ENCODE measurements at regions not wholly inside any gene's neighbourhood (a gene's known extent, or its start where the extent isn't known, plus 50 kb on each side); places are given as distances from the start of the nearest gene placed in this dataset.

DNA sequence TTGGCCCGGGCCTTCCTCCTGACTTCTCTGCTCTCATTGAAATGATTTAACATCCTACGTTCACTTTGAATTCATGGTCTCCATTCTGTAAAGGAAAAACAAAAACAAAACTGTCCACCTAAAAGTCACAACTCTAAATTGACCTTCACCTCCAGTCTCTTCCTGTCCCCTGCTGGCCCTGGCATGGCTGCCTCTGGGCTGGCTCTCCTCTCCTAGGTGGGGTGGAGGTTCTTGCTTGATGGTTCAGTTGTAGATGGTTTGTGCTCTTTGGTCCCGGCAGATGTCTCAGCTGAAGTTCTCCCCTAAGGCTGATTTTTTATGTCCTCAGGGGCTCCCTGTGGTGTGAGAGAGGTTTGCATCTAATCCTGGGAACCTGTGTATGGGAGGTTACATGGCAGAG lies 121.1 kb downstream of the ACKR3 start:
- intact Hi-C loops (cut with micrococcal nuclease) = no loop called here
- Mint-ChIP-seq H3K4me3 (no peak overlapping the region), H3K4me1 (ENCODE audit: low read depth) (no peaks in the 10 kb centered on the region), H3K9me3 (no peaks in the 10 kb centered on the region), H3K27me3 (peaks cover 6% of the 10 kb centered on the region), H3K36me3 (no peaks in the 10 kb centered on the region), H3K27ac (no peak overlapping the region)
- no peak for DNase-seq
- POLR2A ChIA-PET = no interaction called here
- CTCF ChIA-PET = interaction anchor here (0.6 kb wide), 1 partner anchor 1704 kb away, joined by 3 read pairs; no protein-coding TSS in a partner anchor

DNA sequence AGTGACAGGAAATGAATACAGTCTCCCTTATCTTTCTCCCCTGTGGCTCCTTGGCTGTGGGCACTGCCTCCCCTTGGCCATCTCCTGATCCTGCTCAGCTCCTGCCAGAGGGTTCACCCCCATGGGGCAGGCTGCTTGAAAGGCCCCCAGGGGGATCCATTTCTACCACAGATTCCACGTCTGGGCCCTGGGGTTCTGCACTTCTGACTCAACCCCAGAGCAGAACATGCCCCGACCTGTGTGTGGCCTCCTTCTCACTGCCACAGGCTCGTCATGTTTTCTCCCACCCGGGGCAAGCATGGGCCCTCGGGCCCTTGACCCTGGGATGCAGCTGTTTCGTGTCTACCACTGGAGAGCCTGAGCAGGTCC lies 122.2 kb downstream of the ACKR3 start:
- H3K27me3 Mint-ChIP-seq = peaks cover 6% of the 10 kb centered on the region
- no peaks in the 10 kb centered on the region for H3K4me1 Mint-ChIP-seq (ENCODE audit: low read depth)
- ChIA-PET CTCF (no interaction called here), POLR2A (no interaction called here)
- intact Hi-C loops (cut with micrococcal nuclease) = no loop called here
- H3K36me3 Mint-ChIP-seq = no peaks in the 10 kb centered on the region
- H3K9me3 Mint-ChIP-seq = no peaks in the 10 kb centered on the region
- H3K4me3 Mint-ChIP-seq = no peak overlapping the region
- DNase-seq = no peak
- H3K27ac Mint-ChIP-seq = no peak overlapping the region

DNA sequence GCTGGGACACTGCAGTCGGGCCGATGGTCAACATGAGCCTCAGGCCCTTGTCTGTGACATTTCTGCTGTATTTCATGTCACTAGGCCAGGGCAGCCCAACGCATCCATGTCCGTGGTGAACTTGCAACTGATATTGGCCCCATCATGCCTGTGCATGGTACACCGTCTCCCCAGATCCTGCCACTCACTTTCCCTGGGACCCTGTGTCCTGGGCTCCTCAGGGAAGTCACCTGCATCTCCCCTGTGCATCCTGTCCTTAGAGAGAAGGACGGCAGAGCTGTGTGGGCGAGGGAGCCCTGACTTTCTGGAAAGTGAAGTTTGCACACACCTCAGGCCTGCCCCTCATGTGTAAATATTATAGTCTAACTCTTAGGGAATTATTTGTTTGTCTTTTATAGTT lies 123.3 kb downstream of the ACKR3 start:
- H3K27me3 Mint-ChIP-seq = peaks cover 4% of the 10 kb centered on the region
- H3K4me3 Mint-ChIP-seq = no peak overlapping the region
- H3K36me3 Mint-ChIP-seq = no peaks in the 10 kb centered on the region
- CTCF ChIA-PET = no interaction called here
- no peak overlapping the region for H3K27ac Mint-ChIP-seq
- intact Hi-C loops (cut with micrococcal nuclease) = no loop called here
- no peak for DNase-seq
- POLR2A ChIA-PET = no interaction called here
- H3K9me3 Mint-ChIP-seq = no peaks in the 10 kb centered on the region
- no peaks in the 10 kb centered on the region for H3K4me1 Mint-ChIP-seq (ENCODE audit: low read depth)

DNA sequence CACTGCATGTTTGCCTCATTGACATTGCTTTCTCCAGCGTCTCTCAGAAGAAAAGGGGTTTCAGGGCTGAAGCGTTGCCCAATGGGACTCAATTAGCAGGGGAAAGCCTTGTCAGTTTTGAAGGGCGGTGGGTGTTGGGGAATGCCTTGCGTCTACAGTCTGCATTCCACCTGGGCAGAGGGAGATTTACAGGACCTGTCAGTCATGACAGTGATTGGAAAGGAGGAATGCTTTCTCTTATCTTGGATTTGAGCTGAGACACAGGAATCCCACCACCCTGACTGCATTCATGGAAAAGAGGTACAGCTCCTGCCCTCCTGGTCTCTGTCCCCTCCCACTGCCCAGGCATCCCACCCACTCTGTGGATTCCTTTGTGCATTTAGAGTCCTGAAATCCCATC lies 123.9 kb downstream of the ACKR3 start:
- H3K4me1 Mint-ChIP-seq (ENCODE audit: low read depth) = no peaks in the 10 kb centered on the region
- H3K4me3 Mint-ChIP-seq = no peak overlapping the region
- no peak for DNase-seq
- H3K27me3 Mint-ChIP-seq = peaks cover 4% of the 10 kb centered on the region
- CTCF ChIA-PET = no interaction called here
- intact Hi-C loops (cut with micrococcal nuclease) = no loop called here
- POLR2A ChIA-PET = no interaction called here
- H3K27ac Mint-ChIP-seq = no peak overlapping the region
- no peaks in the 10 kb centered on the region for H3K9me3 Mint-ChIP-seq
- H3K36me3 Mint-ChIP-seq = no peaks in the 10 kb centered on the region

DNA sequence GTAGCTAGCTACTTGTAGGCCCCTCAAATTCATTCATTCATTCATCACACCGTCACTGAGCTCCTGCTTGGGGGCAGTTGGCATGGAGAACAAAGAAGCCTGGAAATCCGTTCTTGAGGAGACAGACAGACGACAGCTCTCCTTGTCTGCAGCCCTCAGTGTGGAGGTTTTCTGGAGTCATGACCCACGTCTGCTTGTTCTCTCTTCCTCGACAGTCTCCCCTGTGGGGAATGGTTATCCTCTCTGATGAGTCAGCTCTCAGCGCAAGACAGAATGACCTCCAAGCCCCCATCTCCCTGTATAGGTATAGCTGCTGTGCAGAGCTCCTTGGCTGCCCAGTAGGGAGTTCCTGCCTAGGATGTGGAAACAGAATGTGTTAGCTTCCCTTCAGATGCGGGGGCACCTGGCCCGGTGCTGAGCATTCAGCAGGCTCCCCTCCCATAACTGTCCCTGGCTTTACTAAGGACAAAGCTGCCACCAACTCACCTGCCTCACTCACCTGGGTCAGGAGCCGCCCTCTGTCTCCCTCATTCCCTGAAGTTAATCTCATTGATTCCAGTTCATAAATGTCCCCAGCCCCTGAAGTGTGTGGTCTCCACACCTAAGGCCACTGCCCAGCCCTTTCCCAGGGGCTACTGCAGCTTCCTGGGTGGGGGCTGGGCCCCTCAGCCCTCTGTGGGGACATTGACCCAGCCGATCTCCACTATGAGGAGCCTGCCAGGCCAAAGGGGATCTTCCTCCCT lies 124.7 kb downstream of the ACKR3 start:
- no peaks in the 10 kb centered on the region for H3K9me3 Mint-ChIP-seq
- no peak for DNase-seq
- H3K4me1 Mint-ChIP-seq (ENCODE audit: low read depth) = no peaks in the 10 kb centered on the region
- H3K36me3 Mint-ChIP-seq = no peaks in the 10 kb centered on the region
- POLR2A ChIA-PET = no interaction called here
- intact Hi-C loops (cut with micrococcal nuclease) = no loop called here
- H3K27ac Mint-ChIP-seq = no peak overlapping the region
- no peak overlapping the region for H3K4me3 Mint-ChIP-seq
- peaks cover 4% of the 10 kb centered on the region for H3K27me3 Mint-ChIP-seq
- CTCF ChIA-PET = no interaction called here

DNA sequence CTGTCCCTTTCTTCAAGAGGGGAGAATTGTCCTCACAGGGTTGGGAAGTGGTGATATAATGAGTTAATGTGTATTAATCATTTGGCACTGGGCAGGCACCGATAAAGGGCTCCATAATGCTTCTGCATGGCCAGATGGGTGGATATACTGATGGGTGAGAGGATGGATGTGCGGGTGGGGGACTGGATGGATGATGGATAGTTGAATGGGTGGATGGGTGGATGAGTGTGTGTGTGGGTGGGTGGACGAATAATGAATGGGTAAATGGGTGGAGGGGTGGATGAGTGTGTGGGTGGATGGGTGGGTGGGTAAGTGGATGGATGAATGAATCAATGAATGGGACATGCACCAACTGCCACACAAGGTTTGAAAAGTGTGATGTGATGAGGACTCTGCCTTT lies 127.2 kb downstream of the ACKR3 start:
- H3K27ac Mint-ChIP-seq = no peak overlapping the region
- ChIA-PET CTCF (no interaction called here), POLR2A (no interaction called here)
- H3K4me1 Mint-ChIP-seq (ENCODE audit: low read depth) = no peaks in the 10 kb centered on the region
- DNase-seq = no peak
- H3K4me3 Mint-ChIP-seq = no peak overlapping the region
- H3K27me3 Mint-ChIP-seq = no peaks in the 10 kb centered on the region
- no peaks in the 10 kb centered on the region for H3K9me3 Mint-ChIP-seq
- intact Hi-C loops (cut with micrococcal nuclease) = no loop called here
- H3K36me3 Mint-ChIP-seq = no peaks in the 10 kb centered on the region

DNA sequence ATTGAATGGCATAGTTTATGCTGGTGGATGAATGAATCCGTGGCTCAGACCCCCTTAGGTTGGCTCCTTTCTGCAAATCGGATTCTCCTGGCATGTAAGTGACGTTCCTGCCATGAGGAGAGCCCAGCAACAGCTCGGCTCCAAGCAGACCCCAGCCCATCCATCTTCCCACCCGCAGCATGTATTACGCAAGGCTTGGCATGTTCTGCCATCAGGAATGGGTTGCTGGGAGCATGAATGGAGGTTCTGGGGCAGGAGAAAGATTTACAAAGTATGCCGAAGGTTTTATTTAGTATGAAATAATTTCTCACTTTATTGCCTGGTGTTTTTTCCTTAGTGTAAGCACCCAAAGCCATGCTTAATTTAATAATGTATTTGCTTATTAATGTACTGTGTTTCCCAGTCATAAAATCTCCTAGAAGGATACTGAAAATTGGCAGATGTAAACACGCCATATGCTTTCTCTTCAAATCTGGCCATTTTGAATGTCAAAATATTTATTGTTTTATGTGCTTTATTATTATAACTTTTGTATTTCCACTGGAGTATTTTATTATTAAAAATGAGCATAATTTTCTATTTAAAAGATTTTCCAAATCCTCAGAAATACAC lies 128.5 kb downstream of the ACKR3 start:
- Mint-ChIP-seq H3K9me3 (no peaks in the 10 kb centered on the region), H3K4me1 (ENCODE audit: low read depth) (no peaks in the 10 kb centered on the region), H3K27me3 (no peaks in the 10 kb centered on the region), H3K36me3 (no peaks in the 10 kb centered on the region), H3K27ac (no peak overlapping the region), H3K4me3 (no peak overlapping the region)
- ChIA-PET CTCF (no interaction called here), POLR2A (no interaction called here)
- intact Hi-C loops (cut with micrococcal nuclease) = no loop called here
- no peak for DNase-seq

DNA sequence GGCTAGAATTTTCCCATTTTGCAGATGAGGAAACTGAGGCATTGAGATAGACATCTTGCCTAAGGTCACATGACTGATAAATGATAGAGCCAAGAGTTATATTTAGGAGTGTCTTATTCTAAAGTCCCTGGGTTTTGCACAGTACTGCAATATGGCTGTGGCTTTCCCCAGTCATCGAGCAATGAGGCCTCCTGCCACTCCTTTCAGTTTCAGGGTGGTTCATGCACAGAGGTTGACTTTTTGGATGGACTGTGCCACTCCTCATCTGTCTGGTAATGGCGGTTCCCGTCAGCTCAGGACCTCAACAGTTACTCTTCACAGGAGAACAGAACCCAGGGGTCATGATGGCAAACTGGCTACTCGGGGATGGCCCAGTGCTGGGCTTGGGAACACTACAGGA lies 131.1 kb downstream of the ACKR3 start:
- intact Hi-C loops (cut with micrococcal nuclease) = no loop called here
- no peaks in the 10 kb centered on the region for H3K9me3 Mint-ChIP-seq
- H3K27ac Mint-ChIP-seq = no peak overlapping the region
- ChIA-PET CTCF (no interaction called here), POLR2A (no interaction called here)
- H3K4me1 Mint-ChIP-seq (ENCODE audit: low read depth) = no peaks in the 10 kb centered on the region
- no peak overlapping the region for H3K4me3 Mint-ChIP-seq
- no peaks in the 10 kb centered on the region for H3K36me3 Mint-ChIP-seq
- no peaks in the 10 kb centered on the region for H3K27me3 Mint-ChIP-seq
- no peak for DNase-seq

DNA sequence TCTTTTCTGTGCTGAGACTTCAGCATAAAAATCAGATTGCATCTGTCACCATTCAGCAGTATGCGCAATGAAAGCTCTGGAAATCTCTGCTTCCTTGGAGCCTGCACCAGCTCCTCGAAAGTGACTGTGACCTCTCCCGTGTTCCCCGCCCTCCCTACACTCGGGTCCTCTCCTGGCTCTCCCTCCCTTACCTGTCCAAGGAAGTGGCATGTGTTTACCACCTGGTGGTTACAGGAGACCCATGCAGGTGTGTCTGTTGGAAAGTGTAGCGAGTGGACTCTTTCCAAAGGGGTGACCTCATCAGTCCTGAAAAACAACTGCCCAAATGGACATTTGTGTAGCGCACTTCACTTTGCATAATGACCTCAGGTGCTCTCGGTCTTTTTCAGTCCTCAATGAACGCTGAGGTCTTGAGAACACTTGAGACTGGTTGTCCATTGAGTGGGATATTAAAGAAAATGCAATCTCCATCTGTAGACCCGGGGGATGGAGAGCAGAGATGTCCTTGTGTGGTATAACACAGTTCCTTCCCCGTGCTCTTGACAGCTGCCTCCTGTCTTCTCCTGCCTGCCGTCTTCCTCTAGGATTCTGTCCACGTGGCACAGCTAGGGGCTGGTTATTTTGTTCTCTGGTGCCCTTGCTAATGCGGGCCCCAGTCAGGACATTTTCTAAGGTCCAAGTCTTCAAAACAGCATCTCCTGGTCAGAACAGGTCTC lies 133.2 kb downstream of the ACKR3 start:
- no peak overlapping the region for H3K4me3 Mint-ChIP-seq
- intact Hi-C loops (cut with micrococcal nuclease) = no loop called here
- no peaks in the 10 kb centered on the region for H3K27me3 Mint-ChIP-seq
- no peak for DNase-seq
- ChIA-PET POLR2A (no interaction called here), CTCF (interaction anchor here (1.5 kb wide), 1 partner anchor 190 kb away, joined by 3 read pairs; no protein-coding TSS in a partner anchor)
- H3K27ac Mint-ChIP-seq = no peak overlapping the region
- no peaks in the 10 kb centered on the region for H3K4me1 Mint-ChIP-seq (ENCODE audit: low read depth)
- no peaks in the 10 kb centered on the region for H3K9me3 Mint-ChIP-seq
- H3K36me3 Mint-ChIP-seq = no peaks in the 10 kb centered on the region

DNA sequence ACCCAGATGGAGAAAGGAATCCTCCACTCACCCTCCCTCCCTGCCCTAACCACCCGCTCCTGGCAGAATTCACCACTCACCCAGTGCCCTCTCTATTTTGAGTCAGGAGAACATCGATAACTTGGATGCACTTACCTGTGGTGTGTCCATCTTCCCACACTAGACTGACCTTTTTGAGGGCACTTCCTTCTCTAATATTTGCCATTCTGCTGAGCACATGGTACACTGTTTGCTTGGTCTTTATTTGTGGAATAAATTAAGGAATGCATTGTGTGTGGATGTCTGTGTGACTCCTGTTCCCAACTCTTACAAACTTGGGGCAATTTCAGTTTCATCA lies 133.7 kb downstream of the ACKR3 start:
- intact Hi-C loops (cut with micrococcal nuclease) = no loop called here
- CTCF ChIA-PET = interaction anchor here (1.5 kb wide), 1 partner anchor 190 kb away, joined by 3 read pairs; no protein-coding TSS in a partner anchor
- Mint-ChIP-seq H3K9me3 (no peaks in the 10 kb centered on the region), H3K27me3 (no peaks in the 10 kb centered on the region), H3K27ac (no peak overlapping the region), H3K36me3 (no peaks in the 10 kb centered on the region), H3K4me1 (ENCODE audit: low read depth) (no peaks in the 10 kb centered on the region), H3K4me3 (no peak overlapping the region)
- DNase-seq = no peak
- POLR2A ChIA-PET = no interaction called here

DNA sequence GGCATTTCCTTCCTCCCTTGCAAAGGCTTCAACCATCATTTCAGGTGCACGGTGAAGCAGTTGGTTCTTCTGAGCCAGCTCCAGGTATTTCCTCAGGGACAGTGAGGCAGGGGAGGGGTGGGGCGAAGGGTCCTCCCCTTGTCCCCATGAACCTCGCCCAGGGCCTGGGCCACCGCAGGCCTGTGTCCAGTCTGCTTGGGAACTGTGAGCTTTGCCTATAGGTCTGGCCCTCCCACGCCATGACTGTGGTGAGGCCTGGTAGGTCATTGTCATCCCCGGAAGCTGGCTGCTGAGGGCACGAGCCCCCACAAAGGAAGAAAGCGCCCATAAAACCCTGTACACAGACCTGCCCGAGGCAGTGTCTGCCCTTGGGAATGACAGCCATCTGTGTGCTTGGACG lies 134.3 kb downstream of the ACKR3 start:
- H3K4me3 Mint-ChIP-seq = no peak overlapping the region
- H3K4me1 Mint-ChIP-seq (ENCODE audit: low read depth) = no peaks in the 10 kb centered on the region
- ChIA-PET POLR2A (no interaction called here), CTCF (no interaction called here)
- no peaks in the 10 kb centered on the region for H3K9me3 Mint-ChIP-seq
- no peak for DNase-seq
- no peaks in the 10 kb centered on the region for H3K36me3 Mint-ChIP-seq
- intact Hi-C loops (cut with micrococcal nuclease) = no loop called here
- no peak overlapping the region for H3K27ac Mint-ChIP-seq
- no peaks in the 10 kb centered on the region for H3K27me3 Mint-ChIP-seq

DNA sequence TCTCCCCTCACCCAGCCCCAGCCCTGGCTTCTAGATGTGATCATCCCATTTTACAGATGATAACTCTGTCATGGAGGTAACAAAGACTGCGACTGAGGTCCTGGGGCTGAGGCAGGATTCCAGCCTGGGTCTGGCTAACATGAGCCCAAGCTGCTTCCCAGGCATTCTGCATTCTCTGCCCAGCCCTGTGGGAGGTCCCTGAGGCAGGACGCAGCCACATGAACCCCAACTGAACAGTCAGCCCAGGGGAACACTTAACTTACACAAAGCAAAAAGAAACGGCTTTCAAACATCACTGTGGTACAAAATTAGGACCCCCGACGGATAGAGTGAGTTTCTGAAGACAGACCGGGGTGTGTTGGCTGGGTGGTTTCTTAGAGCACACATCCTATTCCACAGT lies 135.3 kb downstream of the ACKR3 start:
- Mint-ChIP-seq H3K4me3 (no peak overlapping the region), H3K9me3 (no peaks in the 10 kb centered on the region), H3K27ac (no peak overlapping the region), H3K27me3 (no peaks in the 10 kb centered on the region), H3K4me1 (ENCODE audit: low read depth) (no peaks in the 10 kb centered on the region), H3K36me3 (no peaks in the 10 kb centered on the region)
- ChIA-PET POLR2A (no interaction called here), CTCF (no interaction called here)
- intact Hi-C loops (cut with micrococcal nuclease) = no loop called here
- no peak for DNase-seq
